SU-DHL-6 (cell line): ENCODE measurements at regions not wholly inside any gene's neighbourhood (a gene's known extent, or its start where the extent isn't known, plus 50 kb on each side); places are given as distances from the start of the nearest gene placed in this dataset.

Experiments used
- EZH2phosphoT487 ChIP-seq: fragments of 200-600 bp; sonication (generic), shearing (Covaris generic); conservative IDR thresholded peaks from 2 replicates; pipeline ENCODE4 v1.6.1; 2018; ENCODE audit warnings: mild to moderate bottlenecking, antibody characterized with exemption, low read length, moderate library complexity, mixed read lengths
- TF ChIP-seq, protein P1 (sequence below): fragments of 200-600 bp; sonication (generic); IDR thresholded peaks from one replicate; pipeline ENCODE4 v1.5.1; 2017; ENCODE audit warnings: antibody characterized with exemption, mild to moderate bottlenecking, low read length, moderate library complexity; ENCODE audit not compliant: insufficient read depth, poor library complexity, severe bottlenecking

DNA sequence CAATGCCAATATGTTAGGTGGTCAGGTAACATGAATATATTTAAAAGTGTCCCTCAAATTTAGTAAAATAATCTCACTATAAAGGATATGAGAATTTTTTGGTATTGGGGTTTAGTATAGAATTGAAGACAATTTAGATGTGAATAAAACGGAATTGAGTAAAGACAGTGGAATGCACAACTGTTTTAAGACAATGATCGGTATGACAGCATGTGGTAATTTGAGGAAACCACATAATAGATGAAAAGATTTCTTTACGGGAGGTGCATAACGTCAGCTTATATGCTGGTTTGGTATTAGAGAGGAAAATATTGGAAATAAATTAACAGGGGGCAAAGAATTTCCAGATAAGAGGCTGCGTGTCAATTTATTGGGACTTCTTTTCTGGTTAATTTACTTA is 1043.2 kb downstream of the CDH18 start:
- TF ChIP-seq EZH2phosphoT487 = no peak
- TF ChIP-seq, protein P1, sequence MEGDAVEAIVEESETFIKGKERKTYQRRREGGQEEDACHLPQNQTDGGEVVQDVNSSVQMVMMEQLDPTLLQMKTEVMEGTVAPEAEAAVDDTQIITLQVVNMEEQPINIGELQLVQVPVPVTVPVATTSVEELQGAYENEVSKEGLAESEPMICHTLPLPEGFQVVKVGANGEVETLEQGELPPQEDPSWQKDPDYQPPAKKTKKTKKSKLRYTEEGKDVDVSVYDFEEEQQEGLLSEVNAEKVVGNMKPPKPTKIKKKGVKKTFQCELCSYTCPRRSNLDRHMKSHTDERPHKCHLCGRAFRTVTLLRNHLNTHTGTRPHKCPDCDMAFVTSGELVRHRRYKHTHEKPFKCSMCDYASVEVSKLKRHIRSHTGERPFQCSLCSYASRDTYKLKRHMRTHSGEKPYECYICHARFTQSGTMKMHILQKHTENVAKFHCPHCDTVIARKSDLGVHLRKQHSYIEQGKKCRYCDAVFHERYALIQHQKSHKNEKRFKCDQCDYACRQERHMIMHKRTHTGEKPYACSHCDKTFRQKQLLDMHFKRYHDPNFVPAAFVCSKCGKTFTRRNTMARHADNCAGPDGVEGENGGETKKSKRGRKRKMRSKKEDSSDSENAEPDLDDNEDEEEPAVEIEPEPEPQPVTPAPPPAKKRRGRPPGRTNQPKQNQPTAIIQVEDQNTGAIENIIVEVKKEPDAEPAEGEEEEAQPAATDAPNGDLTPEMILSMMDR = no peak
